ENCODE measurements at regions not wholly inside any gene's neighbourhood (a gene's known extent, or its start where the extent isn't known, plus 50 kb on each side); places are given as distances from the start of the nearest gene placed in this dataset.

GRCh38 chr11:134592391-134592990, 180.4 kb upstream of the B3GAT1 start:
- TF ChIP-seq RARB (CRISPR knock-in tag; IDR thresholded peaks at IDR 0.05), result no peak
- no peak for TF ChIP-seq ZNF8 (CRISPR knock-in tag; IDR thresholded peaks at IDR 0.05)
- TF ChIP-seq CSDC2 (CRISPR knock-in tag; IDR thresholded peaks at IDR 0.05), result no peak
- TF ChIP-seq TCF4 (CRISPR knock-in tag; IDR thresholded peaks at IDR 0.05; ENCODE audit: borderline replicate concordance), result no peak
